Mucosa of descending colon (tissue), 3 donors: ENCODE measurements at regions not wholly inside any gene's neighbourhood (a gene's known extent, or its start where the extent isn't known, plus 50 kb on each side); places are given as distances from the start of the nearest gene placed in this dataset.

Experiments used
- ATAC-seq: fragments of 200-7000 bp; cut with Tn5 transposase; one replicate; pipeline ENCODE4 v1.9.1; 2020; ENCODE audit warnings: mild to moderate bottlenecking, moderate library complexity
- DNase-seq, 3 donors: peaks; one replicate each; pipeline ENCODE4 v3.0.0-alpha.2; 2020
- H3K36me3 ChIP-seq: fragments of 200-600 bp; one replicate; pipeline ENCODE4 v1.8.0; 2021; ENCODE audit warnings: low read depth, mild to moderate bottlenecking
- H3K4me1 ChIP-seq: fragments of 200-600 bp; one replicate; pipeline ENCODE4 v1.8.0; 2021; ENCODE audit warnings: low read depth, mild to moderate bottlenecking
- H3K4me3 ChIP-seq: fragments of 200-600 bp; one replicate; pipeline ENCODE4 v1.8.0; 2021; ENCODE audit warnings: mild to moderate bottlenecking
- H3K9me3 ChIP-seq: fragments of 200-600 bp; one replicate; pipeline ENCODE4 v1.8.0; 2021; ENCODE audit warnings: mild to moderate bottlenecking
- intact Hi-C, 2 donors: fragments of 100-400 bp; cut with DNase I in 1 of 2; cut with micrococcal nuclease in 1 of 2; formaldehyde crosslinking; loops; one replicate each; pipeline versions ENCODE4 v1.11.0 to v1.11.1; 2022; cut with DNase I, micrococcal nuclease
- TF ChIP-seq, protein P1 (sequence below): fragments of 200-600 bp; IDR thresholded peaks from one replicate; pipeline ENCODE4 v1.8.0; 2022; ENCODE audit warnings: antibody characterized with exemption, mild to moderate bottlenecking
- donor health status: DM: no; HTN: no; CAD: no; lungs with moderate emphysema.
- donor health status: DM: no; HTN: no; CAD: no.
- donor health status: DM: no; HTN: yes; CAD: no.

DNA sequence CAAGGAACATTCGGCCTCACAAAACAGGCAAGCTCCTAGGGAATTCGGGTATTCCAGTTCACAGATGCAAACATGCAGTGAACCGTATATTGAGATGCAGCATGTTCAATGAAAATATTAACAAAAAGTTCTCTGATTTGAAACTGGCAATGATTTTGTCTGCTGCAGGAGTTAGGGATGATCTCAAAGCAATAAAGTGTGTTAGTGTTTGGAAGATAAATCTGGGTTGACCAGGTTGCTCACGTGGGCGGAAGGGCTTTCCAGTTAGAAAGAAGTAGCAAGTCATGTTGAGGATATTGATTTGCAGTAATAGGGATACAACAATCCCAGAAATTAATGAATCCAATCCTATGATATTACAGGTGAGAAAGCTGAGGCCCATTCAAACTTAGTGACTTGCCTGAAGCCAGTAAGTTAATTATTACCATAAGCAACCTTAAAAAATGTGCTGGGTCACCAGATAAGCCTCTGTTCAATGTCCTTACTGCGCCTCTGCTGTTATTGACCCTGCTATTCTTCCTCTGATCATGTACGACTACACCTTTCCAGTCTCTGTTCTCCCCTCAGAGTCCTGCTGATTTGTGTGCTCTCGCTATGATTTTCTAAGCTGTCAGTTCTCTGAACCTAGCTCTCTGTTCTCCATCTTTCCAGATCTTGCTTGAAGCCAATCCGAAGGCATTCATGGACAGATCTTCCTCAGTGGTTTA is 370.8 kb downstream of the DSEL start:
- ATAC-seq, result no peak

DNA sequence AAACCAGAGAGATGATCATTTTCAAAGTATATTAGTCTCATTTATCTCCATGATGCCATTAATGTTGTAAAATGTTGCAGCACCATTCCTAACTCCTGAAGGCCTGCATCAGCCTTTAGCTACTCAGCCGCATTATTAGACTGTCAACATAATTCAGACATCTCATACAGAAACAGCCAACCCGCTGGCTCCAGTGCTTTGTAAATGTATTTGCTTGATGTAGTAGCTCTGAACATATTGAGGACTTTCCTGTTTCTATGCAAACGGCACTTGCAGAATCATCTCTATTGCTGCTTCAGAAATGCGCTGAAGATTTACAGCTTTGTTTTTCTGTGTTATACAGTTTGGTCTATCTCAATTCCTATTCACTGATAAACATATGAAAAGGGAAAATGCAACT is 372.2 kb downstream of the DSEL start:
- H3K36me3 ChIP-seq, result no peaks in the 10 kb centered on the region
- H3K4me3 ChIP-seq, result no peak overlapping the region
- TF ChIP-seq, protein P1, sequence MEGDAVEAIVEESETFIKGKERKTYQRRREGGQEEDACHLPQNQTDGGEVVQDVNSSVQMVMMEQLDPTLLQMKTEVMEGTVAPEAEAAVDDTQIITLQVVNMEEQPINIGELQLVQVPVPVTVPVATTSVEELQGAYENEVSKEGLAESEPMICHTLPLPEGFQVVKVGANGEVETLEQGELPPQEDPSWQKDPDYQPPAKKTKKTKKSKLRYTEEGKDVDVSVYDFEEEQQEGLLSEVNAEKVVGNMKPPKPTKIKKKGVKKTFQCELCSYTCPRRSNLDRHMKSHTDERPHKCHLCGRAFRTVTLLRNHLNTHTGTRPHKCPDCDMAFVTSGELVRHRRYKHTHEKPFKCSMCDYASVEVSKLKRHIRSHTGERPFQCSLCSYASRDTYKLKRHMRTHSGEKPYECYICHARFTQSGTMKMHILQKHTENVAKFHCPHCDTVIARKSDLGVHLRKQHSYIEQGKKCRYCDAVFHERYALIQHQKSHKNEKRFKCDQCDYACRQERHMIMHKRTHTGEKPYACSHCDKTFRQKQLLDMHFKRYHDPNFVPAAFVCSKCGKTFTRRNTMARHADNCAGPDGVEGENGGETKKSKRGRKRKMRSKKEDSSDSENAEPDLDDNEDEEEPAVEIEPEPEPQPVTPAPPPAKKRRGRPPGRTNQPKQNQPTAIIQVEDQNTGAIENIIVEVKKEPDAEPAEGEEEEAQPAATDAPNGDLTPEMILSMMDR, result no peak
- ATAC-seq, result no peak
- intact Hi-C loops, result no loop called here
- H3K4me1 ChIP-seq, result no peaks in the 10 kb centered on the region
- DNase-seq, result no peak
- no peaks in the 10 kb centered on the region for H3K9me3 ChIP-seq

More for the DNA sequence above, 370.8 kb downstream of the DSEL start:
- no peaks in the 10 kb centered on the region for H3K9me3 ChIP-seq
- H3K4me1 ChIP-seq, result no peaks in the 10 kb centered on the region
- intact Hi-C loops, result no loop called here
- H3K36me3 ChIP-seq, result no peaks in the 10 kb centered on the region
- TF ChIP-seq, protein P1, result no peak
- no peak for DNase-seq
- no peak overlapping the region for H3K4me3 ChIP-seq

DNA sequence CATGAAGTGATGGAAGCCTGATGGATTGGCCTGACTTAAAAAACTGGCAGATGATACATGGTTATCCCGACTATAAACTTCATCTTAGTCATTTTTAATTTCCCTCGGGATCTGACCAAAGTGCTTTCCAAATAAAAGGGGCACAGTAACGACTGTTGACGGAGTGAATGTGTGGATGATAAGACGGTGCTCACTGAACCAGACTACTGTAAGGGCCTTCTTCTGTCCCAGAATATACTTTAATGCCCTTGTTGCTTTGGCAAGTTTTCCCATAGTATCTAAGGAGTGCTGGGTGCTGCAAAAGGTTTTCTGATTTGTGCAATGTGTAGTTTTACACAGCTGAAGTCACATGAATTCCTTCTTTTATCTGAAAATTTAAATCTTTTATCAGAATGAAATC is 373.5 kb downstream of the DSEL start:
- TF ChIP-seq, protein P1, result no peak
- Histone ChIP-seq H3K36me3 (no peaks in the 10 kb centered on the region), H3K4me3 (no peak overlapping the region), H3K4me1 (no peaks in the 10 kb centered on the region), H3K9me3 (no peaks in the 10 kb centered on the region)
- intact Hi-C loops, result no loop called here
- DNase-seq (no peak), ATAC-seq (no peak)

DNA sequence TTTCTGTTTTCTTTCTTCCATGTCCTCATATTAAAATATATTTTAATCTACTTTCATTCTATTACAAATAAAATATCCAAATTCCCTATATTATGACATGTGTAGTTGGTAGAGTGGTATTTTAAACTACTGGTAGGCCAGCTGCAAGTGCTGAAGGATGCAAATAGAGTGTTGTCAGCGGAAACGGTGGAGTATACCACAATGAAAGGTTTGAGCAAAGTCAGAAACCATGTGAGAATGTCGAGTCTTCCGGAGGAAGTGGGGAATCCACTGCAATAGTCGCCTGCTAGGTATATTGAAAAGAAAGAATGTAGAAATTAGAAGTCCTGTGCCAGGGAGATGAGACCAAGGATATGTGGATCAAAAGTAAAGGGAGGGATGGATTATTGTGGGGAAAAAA is 373.9 kb downstream of the DSEL start:
- intact Hi-C loops, result no loop called here
- no peak overlapping the region for H3K4me3 ChIP-seq
- DNase-seq (no peak), ATAC-seq (no peak)
- H3K4me1 ChIP-seq, result no peaks in the 10 kb centered on the region
- no peaks in the 10 kb centered on the region for H3K36me3 ChIP-seq
- H3K9me3 ChIP-seq, result no peaks in the 10 kb centered on the region
- TF ChIP-seq, protein P1, result no peak

DNA sequence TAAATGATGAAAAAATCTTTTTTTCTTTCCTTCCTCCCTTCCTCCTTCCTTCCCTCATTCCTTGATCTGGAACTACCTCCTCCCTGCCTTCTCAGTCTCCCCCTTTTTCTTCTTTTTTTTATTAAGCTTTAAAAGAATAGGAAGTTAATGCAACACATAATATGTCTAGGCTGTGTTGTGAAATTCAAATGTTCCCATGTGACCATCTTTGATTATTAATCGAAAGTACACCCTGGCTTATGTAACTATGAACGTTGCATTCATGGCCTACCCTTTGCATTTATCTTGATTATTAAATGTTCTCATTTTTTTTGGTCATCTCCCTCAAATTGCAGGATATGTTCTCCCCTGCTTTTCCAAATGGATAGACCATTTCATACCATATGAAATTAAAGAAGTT is 376.0 kb downstream of the DSEL start:
- DNase-seq (no peak), ATAC-seq (no peak)
- Histone ChIP-seq H3K9me3 (no peaks in the 10 kb centered on the region), H3K4me3 (no peak overlapping the region), H3K4me1 (no peaks in the 10 kb centered on the region), H3K36me3 (no peaks in the 10 kb centered on the region)
- TF ChIP-seq, protein P1, result no peak
- intact Hi-C loops, result no loop called here

DNA sequence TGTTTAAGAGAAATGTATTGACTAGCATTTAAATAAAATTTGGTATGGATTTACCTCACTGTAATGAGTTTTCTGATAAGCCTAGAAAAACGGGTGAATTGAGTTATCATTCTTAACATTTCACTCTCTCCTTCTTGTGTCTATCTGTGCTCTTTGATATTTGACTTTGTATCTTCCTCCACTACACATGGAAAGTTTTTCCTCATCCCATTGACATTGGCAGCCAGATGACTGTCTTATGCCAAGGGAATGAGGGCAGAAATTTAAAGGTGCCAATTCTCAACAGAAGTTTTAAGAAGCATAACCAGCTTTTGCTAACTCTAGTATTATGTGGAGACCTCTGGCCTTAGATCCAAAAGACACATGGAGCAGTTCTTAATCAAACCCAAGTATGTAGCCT is 376.6 kb downstream of the DSEL start:
- DNase-seq, result no peak
- Histone ChIP-seq H3K36me3 (no peaks in the 10 kb centered on the region), H3K4me3 (no peak overlapping the region), H3K9me3 (no peaks in the 10 kb centered on the region), H3K4me1 (no peaks in the 10 kb centered on the region)
- TF ChIP-seq, protein P1, result no peak
- ATAC-seq, result no peak
- intact Hi-C loops, result no loop called here
